ENCODE measurements at regions not wholly inside any gene's neighbourhood (a gene's known extent, or its start where the extent isn't known, plus 50 kb on each side); places are given as distances from the start of the nearest gene placed in this dataset.

- TF ChIP-seq CTCF (conservative IDR thresholded peaks at IDR 0.05; ENCODE audit: low read length) (no peak), EZH2phosphoT487 (IDR thresholded peaks at IDR 0.05; ENCODE audit: borderline replicate concordance, low read depth, low read length) (no peak)
Observed at GRCh38 chr18:78692105-78692504, 287.5 kb upstream of the SALL3 start.
